Jurkat, Clone E6-1 (cell line): ENCODE measurements at regions not wholly inside any gene's neighbourhood (a gene's known extent, or its start where the extent isn't known, plus 50 kb on each side); places are given as distances from the start of the nearest gene placed in this dataset.
"Not testable (repeated sequence)": the region's sequence is repeated elsewhere in the genome, so short reads cannot be mapped to it uniquely, and the experiment has no call there.

Experiments used
- DNase-seq: peaks from one replicate; pipeline ENCODE4 v3.0.0-alpha.2; 2011; ENCODE audit warnings: low read depth, low spot score
- H3K4me3 ChIP-seq: 2 replicates; pipeline ENCODE4 v1.5.1; 2011; ENCODE audit warnings: mild to moderate bottlenecking, low read length, control low read depth, moderate library complexity

DNA sequence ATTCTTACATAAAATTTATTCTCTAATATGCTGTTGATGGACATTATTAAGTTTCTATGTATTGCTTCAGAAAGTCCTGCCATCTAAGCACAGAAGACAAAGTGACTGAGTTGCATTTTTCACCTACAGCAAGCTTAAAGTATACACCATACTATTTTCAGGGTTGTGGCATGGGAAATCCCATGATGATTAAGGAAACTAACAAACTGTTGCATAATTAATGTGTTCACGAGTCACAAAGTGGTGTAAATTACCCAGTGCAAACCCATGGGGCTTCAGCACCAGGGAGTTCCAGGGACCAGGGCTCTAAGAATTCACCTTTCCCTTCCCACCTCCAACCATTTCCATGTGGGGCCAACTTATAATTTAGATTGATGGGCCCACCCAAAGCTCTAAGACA lies 81.9 kb upstream of the NR5A2 start:
- no peak overlapping the region for H3K4me3 ChIP-seq
- no peak for DNase-seq

GRCh38 chr1:199946305-199947155 lies 81.0 kb upstream of the NR5A2 start:
- no peak overlapping the region for H3K4me3 ChIP-seq
- no peak for DNase-seq

- DNase-seq: peak; percentile 8
- no peak overlapping the region for H3K4me3 ChIP-seq
Measured at GRCh38 chr1:199948587-199949280, 78.8 kb upstream of the NR5A2 start.

DNA sequence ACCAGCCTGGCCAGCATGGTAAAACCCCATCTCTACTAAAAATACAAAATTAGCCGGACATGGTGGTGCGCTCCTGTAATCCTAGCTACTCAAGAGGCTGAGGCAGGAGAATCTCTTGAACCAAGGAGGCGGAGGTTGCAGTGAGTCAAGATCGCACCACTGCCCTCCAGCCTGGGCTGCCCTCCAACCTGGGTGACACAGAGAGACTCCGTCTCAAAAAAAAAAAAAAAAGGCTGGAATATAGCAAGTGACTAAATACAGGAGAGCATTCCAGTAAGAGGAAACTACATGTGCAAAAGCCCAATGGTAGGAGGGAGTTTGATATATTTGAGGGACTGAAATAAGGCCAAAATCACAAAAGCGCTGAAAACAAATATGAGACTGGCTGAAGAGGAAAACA lies 76.5 kb upstream of the NR5A2 start:
- DNase-seq, H3K4me3 ChIP-seq: not testable (repeated sequence)

DNA sequence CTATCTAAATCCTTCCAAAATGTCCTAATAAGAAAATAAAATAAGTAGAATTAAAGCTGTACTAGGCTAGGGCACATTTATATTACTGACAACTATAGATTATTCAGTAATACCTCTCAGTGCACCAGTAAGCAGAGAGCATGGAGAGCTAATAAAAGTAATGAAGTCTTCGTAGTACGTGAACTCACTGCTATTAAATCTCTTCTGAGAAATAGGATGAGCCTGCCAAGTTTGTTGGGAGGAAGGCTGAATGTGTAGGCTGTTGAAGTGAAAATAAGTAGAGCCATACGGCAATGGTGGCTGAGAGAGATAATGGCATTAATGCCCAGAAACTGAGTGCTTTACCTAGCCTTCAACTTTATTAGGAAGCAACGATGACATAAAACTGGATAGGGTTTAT lies 73.9 kb upstream of the NR5A2 start:
- DNase-seq: no peak
- no peak overlapping the region for H3K4me3 ChIP-seq

DNA sequence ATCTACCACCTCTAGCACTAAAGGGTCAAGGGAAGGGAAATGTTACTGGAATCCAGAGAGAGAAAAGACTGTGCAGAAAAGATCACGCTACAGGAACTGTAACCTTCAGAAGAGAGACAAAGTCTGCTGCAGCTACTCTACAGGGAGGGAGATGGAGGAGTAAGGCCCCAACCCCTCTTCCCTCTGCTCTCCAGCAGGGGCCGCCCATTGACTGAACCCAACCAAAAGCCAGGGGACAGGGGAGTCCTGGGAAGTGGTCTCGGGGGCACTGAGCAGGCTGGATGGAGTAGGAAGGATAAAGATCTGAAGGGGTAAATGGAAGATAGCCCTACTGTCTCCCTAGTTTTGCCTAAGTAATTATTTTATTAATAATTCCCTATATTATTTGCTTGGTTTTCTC lies 72.8 kb upstream of the NR5A2 start:
- no peak for DNase-seq
- H3K4me3 ChIP-seq: no peak overlapping the region

DNA sequence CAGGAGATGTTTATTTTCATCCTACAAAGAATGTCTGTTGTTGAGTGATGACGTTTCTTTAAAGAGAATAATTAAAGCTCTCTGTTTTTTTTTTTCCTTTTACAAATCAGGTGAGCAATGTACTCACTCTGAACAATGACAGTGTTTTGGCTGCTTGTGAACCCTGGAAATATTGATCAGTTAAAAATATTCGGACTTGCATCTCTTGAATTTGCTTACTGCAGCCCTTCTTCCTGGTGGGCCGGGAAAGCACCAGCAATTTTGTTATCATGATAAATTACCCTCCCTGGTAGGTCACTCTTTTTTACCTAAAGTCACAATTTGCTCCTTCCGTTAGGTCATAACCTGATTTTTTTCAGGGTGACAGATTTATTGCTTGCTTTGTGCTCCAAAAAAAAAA lies 72.3 kb upstream of the NR5A2 start:
- DNase-seq: no peak

GRCh38 chr1:199956005-199956404 lies 71.5 kb upstream of the NR5A2 start:
- no peak overlapping the region for H3K4me3 ChIP-seq
- no peak for DNase-seq

More for the DNA sequence above, 72.3 kb upstream of the NR5A2 start:
- H3K4me3 ChIP-seq: no peak overlapping the region

DNA sequence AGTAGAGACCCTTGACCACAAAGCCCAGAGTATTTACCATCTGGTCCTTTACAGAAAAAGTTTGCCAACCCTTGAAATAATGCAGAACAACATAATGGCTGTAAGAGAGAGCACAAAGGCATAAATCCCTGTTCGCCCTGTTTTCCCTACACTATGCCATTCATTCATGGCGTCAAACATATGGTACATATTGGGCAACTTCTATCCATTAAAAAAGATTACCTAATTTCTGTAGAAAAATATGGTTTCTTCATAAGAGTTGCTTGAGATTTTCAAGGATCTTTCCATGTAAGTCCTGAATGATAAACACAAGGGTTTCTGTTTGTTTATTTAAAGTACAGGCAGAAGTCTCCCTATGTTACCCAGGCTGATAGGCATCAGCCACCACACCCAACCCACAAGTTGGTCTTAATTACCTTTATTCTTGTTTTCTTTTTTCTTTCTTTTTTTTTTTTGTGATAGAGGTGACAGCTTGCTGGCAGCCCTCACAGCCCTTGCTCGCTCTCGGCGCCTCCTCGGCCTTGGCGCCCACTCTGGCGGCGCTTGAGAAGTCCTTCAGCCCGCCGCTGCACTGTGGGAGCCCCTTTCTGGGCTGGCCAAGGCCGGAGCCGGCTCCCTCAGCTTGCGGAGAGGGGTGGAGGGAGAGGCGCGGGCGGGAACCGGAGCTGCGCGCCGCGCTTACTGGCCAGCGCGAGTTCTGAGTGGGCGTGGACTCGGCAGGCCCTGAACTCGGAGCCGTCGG lies 68.3 kb upstream of the NR5A2 start:
- no peak overlapping the region for H3K4me3 ChIP-seq
- no peak for DNase-seq

GRCh38 chr1:199959775-199960110 lies 67.8 kb upstream of the NR5A2 start:
- no peak for DNase-seq
- no peak overlapping the region for H3K4me3 ChIP-seq

GRCh38 chr1:199970125-199970524 lies 57.4 kb upstream of the NR5A2 start:
- H3K4me3 ChIP-seq: no peak overlapping the region

DNA sequence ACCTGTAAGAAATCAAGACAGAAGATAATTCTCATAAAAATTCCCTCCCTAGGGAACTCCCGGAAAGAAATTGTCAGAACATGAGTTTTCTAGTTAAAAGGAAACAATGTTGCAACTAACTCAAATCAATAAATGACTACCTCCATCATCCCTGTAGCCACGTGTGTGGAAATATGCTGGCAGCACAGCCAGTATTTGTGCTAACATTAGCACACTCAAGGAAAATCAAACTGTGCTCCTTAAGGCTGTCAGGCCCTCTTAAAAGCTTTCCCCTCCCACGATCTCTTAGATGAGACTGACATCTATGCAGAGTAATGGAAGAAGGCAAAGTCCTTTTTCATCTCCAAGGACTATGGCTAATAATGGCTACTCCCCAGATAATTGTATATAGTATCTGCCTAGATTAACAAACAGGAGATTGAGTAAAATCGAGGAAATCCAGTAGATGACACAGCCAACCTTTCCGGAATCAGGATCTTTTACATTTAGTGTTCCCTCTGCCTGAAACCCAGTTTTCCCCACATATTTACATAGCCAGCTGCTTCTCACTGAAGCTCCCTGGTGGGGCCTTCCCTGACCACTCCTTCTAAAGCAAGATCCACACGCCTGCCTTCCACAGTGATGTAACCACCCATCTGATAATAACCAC lies 50.9 kb upstream of the NR5A2 start:
- DNase-seq: no peak
- H3K4me3 ChIP-seq: no peak overlapping the region

More at GRCh38 chr1:199970125-199970524, 57.4 kb upstream of the NR5A2 start:
- DNase-seq: no peak
